ENCODE measurements at regions not wholly inside any gene's neighbourhood (a gene's known extent, or its start where the extent isn't known, plus 50 kb on each side); places are given as distances from the start of the nearest gene placed in this dataset.

GRCh38 chr7:12091231-12091630 is 119.9 kb upstream of the TMEM106B start:
- no peak overlapping the region for H3K27ac Mint-ChIP-seq
- Histone ChIP-seq H4K8ac (replicated peaks; ENCODE audit: insufficient read length, low read depth, low read length) (no peak overlapping the region), H2BK20ac (ENCODE audit: low read depth, low read length, poor library complexity, severe bottlenecking) (no peak overlapping the region), H3K14ac (ENCODE audit: insufficient read depth, low read length) (no peak overlapping the region), H2AK5ac (ENCODE audit: insufficient read length, low read length) (no peak overlapping the region), H3K56ac (ENCODE audit: insufficient read length, low read depth, low read length) (no peak overlapping the region), H3K4me1 (ENCODE audit: insufficient read depth, low read length) (peaks cover 11% of the 10 kb centered on the region; the same call in 1 of the 2 replicates), H4K20me1 (ENCODE audit: control insufficient read depth, insufficient read depth, insufficient read length) (no peaks in the 10 kb centered on the region), H3K9me3 (ENCODE audit: control insufficient read depth, low read depth, low read length) (no peaks in the 10 kb centered on the region), H2BK15ac (ENCODE audit: low read depth, low read length) (no peak overlapping the region), H3K79me1 (ENCODE audit: insufficient read depth, low read depth, low read length, poor library complexity, severe bottlenecking) (no peaks in the 10 kb centered on the region), H3K23ac (ENCODE audit: insufficient read length, low read depth, low read length) (no peak overlapping the region), H2AFZ (ENCODE audit: low read length) (no peak overlapping the region), H2BK5ac (ENCODE audit: insufficient read length, low read length) (no peak overlapping the region), H3K23me2 (ENCODE audit: insufficient read length, low read depth, low read length, poor library complexity, severe bottlenecking) (no peaks in the 10 kb centered on the region), H4K91ac (ENCODE audit: insufficient read length, low read depth, low read length) (no peak overlapping the region), H2BK12ac (ENCODE audit: insufficient read length, low read depth, low read length) (no peak overlapping the region), H3K9ac (ENCODE audit: extremely low read depth, insufficient read length, low read length) (no peak overlapping the region), H3K4ac (ENCODE audit: low read depth, low read length) (no peak overlapping the region), H3K4me2 (ENCODE audit: insufficient read depth, insufficient read length, low read length) (no peak overlapping the region), H2BK120ac (ENCODE audit: low read depth, low read length, poor library complexity, severe bottlenecking) (no peak overlapping the region), H3T11ph (ENCODE audit: low read length) (no peak overlapping the region), H3K27ac (ENCODE audit: insufficient read length, low read depth, low read length) (no peak overlapping the region), H4K5ac (ENCODE audit: insufficient read length, low read depth, low read length) (no peak overlapping the region), H3K79me2 (ENCODE audit: insufficient read depth, low read length) (no peaks in the 10 kb centered on the region), H3K27me3 (ENCODE audit: insufficient read depth, low read length) (no peaks in the 10 kb centered on the region), H3K18ac (ENCODE audit: insufficient read length, low read depth, low read length) (no peak overlapping the region)
- DNase-seq = no peak
- peaks cover 50 to 57% of the 10 kb centered on the region in 2 experiments for H3K4me1 Mint-ChIP-seq
- peaks cover 0 to 16% (median 5%) of the 10 kb centered on the region in 3 experiments; a peak in 3 of 7 replicates for H3K36me3 Mint-ChIP-seq (ENCODE audit: insufficient read depth in 1 of 3, low read depth in 3 of 3)
- H3K4me3 Mint-ChIP-seq = no peak overlapping the region
- peaks cover 0 to 6% of the 10 kb centered on the region in 2 experiments; a peak in 2 of 5 replicates for H3K9me3 Mint-ChIP-seq
- no CpG with 5 or more reads among the region's 4 CpGs for WGBS (ENCODE audit: extremely low coverage, insufficient read length, low lambda C conversion rate)
- TF ChIP-seq, protein P1, sequence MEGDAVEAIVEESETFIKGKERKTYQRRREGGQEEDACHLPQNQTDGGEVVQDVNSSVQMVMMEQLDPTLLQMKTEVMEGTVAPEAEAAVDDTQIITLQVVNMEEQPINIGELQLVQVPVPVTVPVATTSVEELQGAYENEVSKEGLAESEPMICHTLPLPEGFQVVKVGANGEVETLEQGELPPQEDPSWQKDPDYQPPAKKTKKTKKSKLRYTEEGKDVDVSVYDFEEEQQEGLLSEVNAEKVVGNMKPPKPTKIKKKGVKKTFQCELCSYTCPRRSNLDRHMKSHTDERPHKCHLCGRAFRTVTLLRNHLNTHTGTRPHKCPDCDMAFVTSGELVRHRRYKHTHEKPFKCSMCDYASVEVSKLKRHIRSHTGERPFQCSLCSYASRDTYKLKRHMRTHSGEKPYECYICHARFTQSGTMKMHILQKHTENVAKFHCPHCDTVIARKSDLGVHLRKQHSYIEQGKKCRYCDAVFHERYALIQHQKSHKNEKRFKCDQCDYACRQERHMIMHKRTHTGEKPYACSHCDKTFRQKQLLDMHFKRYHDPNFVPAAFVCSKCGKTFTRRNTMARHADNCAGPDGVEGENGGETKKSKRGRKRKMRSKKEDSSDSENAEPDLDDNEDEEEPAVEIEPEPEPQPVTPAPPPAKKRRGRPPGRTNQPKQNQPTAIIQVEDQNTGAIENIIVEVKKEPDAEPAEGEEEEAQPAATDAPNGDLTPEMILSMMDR (conservative IDR thresholded peaks at IDR 0.05) = no peak
- H3K27me3 Mint-ChIP-seq (ENCODE audit: low read depth) = no peaks in the 10 kb centered on the region

All from H9 (cell line).